Liver (tissue), 3 donors: ENCODE measurements at regions not wholly inside any gene's neighbourhood (a gene's known extent, or its start where the extent isn't known, plus 50 kb on each side); places are given as distances from the start of the nearest gene placed in this dataset.
"Not testable (repeated sequence)": the region's sequence is repeated elsewhere in the genome, so short reads cannot be mapped to it uniquely, and the experiment has no call there.

Experiments used
- CTCF ChIP-seq: fragments of 150-350 bp; IDR thresholded peaks from 2 replicates; pipeline ENCODE4 v1.5.1; 2017; ENCODE audit warnings: improper control_type of control experiment, low read depth, low read length; ENCODE audit not compliant: missing input control
- EGR1 ChIP-seq, 2 donors: IDR thresholded peaks; 2 replicates each; pipeline ENCODE4 v1.6.1; 2016 to 2018; ENCODE audit warnings: antibody characterized with exemption in 2 of 2, low read depth in 2 of 2
- SP1 ChIP-seq: IDR thresholded peaks from 2 replicates; pipeline ENCODE4 v1.6.1; 2018; ENCODE audit warnings: antibody characterized with exemption, mild to moderate bottlenecking
- TAF1 ChIP-seq: conservative IDR thresholded peaks from 2 replicates; pipeline ENCODE4 v1.6.1; 2016; ENCODE audit warnings: antibody characterized with exemption, mild to moderate bottlenecking
- donor health status: healthy.
- donor health status: healthy.

- not testable (repeated sequence) for TF ChIP-seq CTCF; SP1; TAF1; EGR1 (IDR thresholded peaks at IDR 0.05; ENCODE audit: low read depth in 2 of 2)
These were observed 294.9 kb upstream of the DIO3 start for GRCh38 chr14:101266441-101266840.
